GM12878 (cell line): ENCODE measurements at regions not wholly inside any gene's neighbourhood (a gene's known extent, or its start where the extent isn't known, plus 50 kb on each side); places are given as distances from the start of the nearest gene placed in this dataset.

Experiments used
- ATAC-seq: fragments of 200-7000 bp; cut with Tn5 transposase; 3 replicates; pipeline ENCODE4 v1.9.1; 2020; ENCODE audit warnings: mild to moderate bottlenecking, moderate library complexity
- BruUV-seq: library from RNA; stranded (reverse); fragments of 400-500 nt; replicated peaks from 2 replicates; lab custom pipeline; 2021; lab: Mats Ljungman, UMichigan
- CTCF ChIA-PET: fragments of 300-600 bp; sonication (Branson Sonifier 250); formaldehyde crosslinking; extraction: SDS; loops from one replicate; lab custom pipeline; 2021; ENCODE audit warnings: inconsistent platforms; lab: Yijun Ruan, JAX
- POLR2A ChIA-PET: fragments of 350-600 bp; formaldehyde crosslinking; extraction: SDS; loops from one replicate; lab custom pipeline; 2021; ENCODE audit warnings: inconsistent platforms; lab: Charles Lee
- RAD21 ChIA-PET: fragments of 300-600 bp; sonication (Branson Sonifier 250); formaldehyde crosslinking; loops from one replicate; lab custom pipeline; 2023; ENCODE audit warnings: antibody characterized with exemption; ENCODE audit not compliant: unreplicated experiment; lab: Charles Lee
- SMC1A ChIA-PET: fragments of 300-600 bp; sonication (Branson Sonifier 250); formaldehyde crosslinking; loops from one replicate; lab custom pipeline; 2023; ENCODE audit not compliant: unreplicated experiment, uncharacterized antibody; lab: Charles Lee
- DNase-seq: peaks from one replicate; pipeline ENCODE4 v3.0.0-alpha.2; 2011; ENCODE audit warnings: low read depth, low spot score
- FAIRE-seq: peaks from 3 replicates; lab custom pipeline; 2011; peaks lifted over from hg19 to GRCh38; lab: Jason Lieb, UNC
- H2AFZ ChIP-seq: 2 replicates; pipeline ENCODE4 v1.6.0; 2011; ENCODE audit warnings: low read depth, low read length, control low read depth; ENCODE audit not compliant: control insufficient read depth
- H3K27ac ChIP-seq: 2 replicates; pipeline ENCODE4 v1.5.1; 2011; ENCODE audit warnings: control low read depth; ENCODE audit not compliant: control insufficient read depth, insufficient read depth
- H3K27me3 ChIP-seq, 2 experiments: replicated peaks in 1 of 2; 2 replicates each; pipeline versions ENCODE4 v1.6.0 to v1.6.1; 2011; ENCODE audit warnings: low read length in 1 of 2; ENCODE audit not compliant: control insufficient read depth in 2 of 2, insufficient read depth in 2 of 2
- H3K36me3 ChIP-seq, 2 experiments: 2 replicates each; pipeline ENCODE4 v1.5.1; 2011; ENCODE audit warnings: low read length in 1 of 2; ENCODE audit not compliant: control insufficient read depth in 2 of 2, insufficient read depth in 2 of 2
- H3K4me1 ChIP-seq: 2 replicates; pipeline ENCODE4 v1.6.1; 2011; ENCODE audit warnings: mild to moderate bottlenecking, low read length, moderate library complexity, mixed read lengths; ENCODE audit not compliant: control insufficient read depth, insufficient read depth
- H3K4me2 ChIP-seq: 2 replicates; pipeline ENCODE4 v1.6.0; 2011; ENCODE audit warnings: control low read depth; ENCODE audit not compliant: control insufficient read depth, insufficient read depth
- H3K4me3 ChIP-seq: fragments of 200-600 bp; sonication (generic); 2 replicates; pipeline ENCODE4 v1.5.1; 2016
- H3K79me2 ChIP-seq: 2 replicates; pipeline ENCODE4 v1.6.0; 2011; ENCODE audit warnings: low read length; ENCODE audit not compliant: control insufficient read depth, insufficient read depth
- H3K9ac ChIP-seq: 2 replicates; pipeline ENCODE4 v1.8.0; 2011; ENCODE audit warnings: low read length, control low read depth, mixed read lengths; ENCODE audit not compliant: control insufficient read depth, insufficient read depth
- H3K9me3 ChIP-seq: replicated peaks from 3 replicates; pipeline ENCODE4 v1.5.1; 2011; ENCODE audit warnings: mild to moderate bottlenecking, low read length; ENCODE audit not compliant: control insufficient read depth, insufficient read depth
- H4K20me1 ChIP-seq: 2 replicates; pipeline ENCODE4 v1.6.0; 2011; ENCODE audit not compliant: control insufficient read depth, insufficient read depth
- ATF7 ChIP-seq: fragments of 450-650 bp; IDR thresholded peaks from 2 replicates; pipeline ENCODE4 v1.6.1; 2016; ENCODE audit warnings: low read depth, mild to moderate bottlenecking
- BHLHE40 ChIP-seq, 2 experiments: fragments of 450-650 bp in 1 of 2; IDR thresholded peaks; 2 replicates each; pipeline ENCODE4 v1.6.1; 2011 to 2017; ENCODE audit warnings: low read depth in 2 of 2, borderline replicate concordance in 1 of 2, improper control_type of control experiment in 1 of 2, low read length in 1 of 2, mild to moderate bottlenecking in 1 of 2
- E2F4 ChIP-seq: IDR thresholded peaks from 2 replicates; pipeline ENCODE4 v1.6.1; 2012; ENCODE audit warnings: low read depth, low read length, improper control_type of control experiment
- JUND ChIP-seq: IDR thresholded peaks from 2 replicates; pipeline ENCODE4 v1.6.1; 2012; ENCODE audit warnings: low read depth, mild to moderate bottlenecking, low read length, improper control_type of control experiment, moderate library complexity
- MTA3 ChIP-seq: IDR thresholded peaks from 2 replicates; pipeline ENCODE4 v1.6.1; 2012; ENCODE audit warnings: low read length, inconsistent platforms, borderline replicate concordance
- MYC ChIP-seq: IDR thresholded peaks from 2 replicates; pipeline ENCODE4 v1.6.1; 2011; ENCODE audit warnings: mild to moderate bottlenecking, low read length, moderate library complexity, inconsistent platforms; ENCODE audit not compliant: insufficient read depth, insufficient replicate concordance, insufficient read length, severe bottlenecking
- NFIC ChIP-seq: IDR thresholded peaks from 2 replicates; pipeline ENCODE4 v1.6.1; 2012; ENCODE audit warnings: low read depth, mild to moderate bottlenecking, inconsistent platforms, low read length, moderate library complexity
- NR2C2 ChIP-seq: IDR thresholded peaks from 2 replicates; pipeline ENCODE4 v1.6.1; 2011; ENCODE audit warnings: borderline replicate concordance, low read depth; ENCODE audit not compliant: control insufficient read depth, insufficient read length
- PAX5 ChIP-seq: IDR thresholded peaks from 2 replicates; pipeline ENCODE4 v1.6.1; 2011; ENCODE audit warnings: low read depth, low read length, borderline replicate concordance
- RAD21 ChIP-seq: IDR thresholded peaks from 2 replicates; pipeline ENCODE4 v1.6.1; 2011; ENCODE audit warnings: mild to moderate bottlenecking, low read depth, low read length, moderate library complexity; ENCODE audit not compliant: insufficient read depth
- RB1 ChIP-seq: fragments of 450-650 bp; formaldehyde crosslinking; IDR thresholded peaks from 2 replicates; pipeline ENCODE4 v1.6.1; 2017; ENCODE audit warnings: mild to moderate bottlenecking, borderline replicate concordance
- RCOR1 ChIP-seq: conservative IDR thresholded peaks from 2 replicates; pipeline ENCODE4 v1.6.1; 2012; ENCODE audit warnings: low read depth, low read length, improper control_type of control experiment
- SREBF1 ChIP-seq: IDR thresholded peaks from 2 replicates; pipeline ENCODE4 v1.6.1; 2012; ENCODE audit warnings: mild to moderate bottlenecking, low read length
- TCF7 ChIP-seq: IDR thresholded peaks from 2 replicates; pipeline ENCODE4 v1.6.1; 2014; ENCODE audit warnings: antibody characterized with exemption, borderline replicate concordance
- ZBTB11 ChIP-seq: fragments of 450-650 bp; formaldehyde crosslinking; IDR thresholded peaks from 2 replicates; pipeline ENCODE4 v1.5.0; 2022; ENCODE audit warnings: mild to moderate bottlenecking, missing genetic modification characterization
- ZNF217 ChIP-seq: fragments of 450-650 bp; IDR thresholded peaks from 2 replicates; pipeline ENCODE4 v1.6.1; 2017; ENCODE audit warnings: antibody characterized with exemption, mild to moderate bottlenecking
- WGBS: methylation state at CpG from one replicate; pipeline ENCODE4 v1.1.6; 2016; ENCODE audit warnings: low lambda C conversion rate; ENCODE audit not compliant: insufficient replicate concordance, insufficient coverage; ENCODE audit errors: missing lambda C conversion rate; 5-methylcytosine and 5-hydroxymethylcytosine counted together
- in situ Hi-C: fragments of 300-500 bp; cut with MboI; formaldehyde crosslinking; loops from 9 replicates; pipeline ENCODE4 v1.14.3; 2018; ENCODE audit warnings: mixed read lengths
- intact Hi-C: fragments of 100-400 bp; cut with micrococcal nuclease; formaldehyde crosslinking; loops from one replicate; pipeline ENCODE4 v1.14.2; 2022; ENCODE audit not compliant: unreplicated experiment

- FAIRE-seq (no peak), ATAC-seq (no peak), DNase-seq (no peak)
- in situ Hi-C loops (no loop called here), intact Hi-C loops (no loop called here)
- BruUV-seq = no TSS peak
- Histone ChIP-seq H3K4me3 (no peak overlapping the region), H3K79me2 (no peaks in the 10 kb centered on the region), H4K20me1 (no peaks in the 10 kb centered on the region), H3K4me2 (no peak overlapping the region), H3K9ac (no peak overlapping the region), H3K36me3 (no peaks in the 10 kb centered on the region), H3K27ac (no peak overlapping the region), H3K9me3 (no peaks in the 10 kb centered on the region), H2AFZ (no peak overlapping the region), H3K27me3 (no peaks in the 10 kb centered on the region), H3K4me1 (no peaks in the 10 kb centered on the region)
- ChIA-PET SMC1A (no interaction called here), RAD21 (no interaction called here), CTCF (no interaction called here), POLR2A (no interaction called here)
- TF ChIP-seq NFIC (no peak), ZNF217 (no peak), PAX5 (no peak), RAD21 (no peak), MTA3 (no peak), E2F4 (no peak), RCOR1 (no peak), SREBF1 (no peak), BHLHE40 (IDR thresholded peaks at IDR 0.05; ENCODE audit: borderline replicate concordance in 1 of 2, low read depth in 2 of 2, low read length in 1 of 2) (no peak), ZBTB11 (CRISPR knock-in tag) (no peak), JUND (no peak), MYC (no peak), RB1 (no peak), NR2C2 (no peak), TCF7 (no peak), ATF7 (no peak)
- WGBS = 0% methylated on average over 1 of the region's 1 CpG
Measured at GRCh38 chr13:53605326-53605725, 576.7 kb downstream of the OLFM4 start.
